Spleen (tissue), 7 donors: ENCODE measurements at regions not wholly inside any gene's neighbourhood (a gene's known extent, or its start where the extent isn't known, plus 50 kb on each side); places are given as distances from the start of the nearest gene placed in this dataset.

ENCODE experiments used
- CTCF ChIP-seq, 11 experiments: fragments of 200-600 bp in 7 of 11; fragments of 450-650 bp in 4 of 11; sonication (generic) in 4 of 11; IDR thresholded peaks in 8 of 11; conservative IDR thresholded peaks in 3 of 11; 1 replicate in 7 of 11; 2 replicates in 4 of 11; pipeline versions ENCODE4 v1.4.0 to v1.8.0; 2016 to 2021; ENCODE audit warnings: antibody characterized with exemption in 11 of 11, inconsistent platforms in 4 of 11, mild to moderate bottlenecking in 1 of 11
- POLR2A ChIP-seq, 3 donors: fragments of 450-650 bp; IDR thresholded peaks; one replicate each; pipeline ENCODE4 v1.5.1; 2017; ENCODE audit warnings: antibody characterized with exemption in 3 of 3, mild to moderate bottlenecking in 1 of 3
- POLR2AphosphoS5 ChIP-seq, 3 donors: sonication (generic); formaldehyde crosslinking; IDR thresholded peaks; one replicate each; pipeline ENCODE4 v1.5.1; 2017; ENCODE audit warnings: antibody characterized with exemption in 3 of 3
- donor health status: DM: no; HTN: no; CAD: no; lungs with moderate emphysema.
- donor health status: DM: no; HTN: no; CAD: no.
- donor health status: DM: no; HTN: no; CAD: no.

DNA sequence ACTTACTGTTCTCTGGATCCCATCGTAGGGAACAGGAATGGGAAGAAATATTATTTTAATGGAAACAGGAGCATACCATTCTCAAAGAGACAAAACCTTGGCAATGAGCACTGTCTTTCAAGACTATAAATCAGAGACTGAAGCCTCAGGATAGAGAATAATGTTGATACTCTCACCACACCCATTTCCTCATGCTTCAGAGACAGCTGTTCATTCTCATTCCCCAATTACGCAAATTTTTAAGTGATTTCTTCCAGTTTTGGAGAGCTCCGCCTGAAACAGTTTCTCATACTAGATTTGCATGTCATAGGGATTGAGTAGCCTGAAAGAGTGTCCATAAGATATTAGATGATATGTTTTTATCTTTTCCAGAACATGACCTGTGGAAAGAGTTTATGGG is 290.5 kb upstream of the RASA1 start:
- TF ChIP-seq CTCF (IDR thresholded peaks at IDR 0.05 in 8 of 11, conservative IDR thresholded peaks at IDR 0.05 in 3 of 11) (no peak), POLR2A (IDR thresholded peaks at IDR 0.05) (no peak), POLR2AphosphoS5 (IDR thresholded peaks at IDR 0.05) (no peak)
